NCI-H2029 treated with DMSO at 0.1 percent for 48 hours (cell line): ENCODE measurements at regions not wholly inside any gene's neighbourhood (a gene's known extent, or its start where the extent isn't known, plus 50 kb on each side); places are given as distances from the start of the nearest gene placed in this dataset.
"Not testable (repeated sequence)": the region's sequence is repeated elsewhere in the genome, so short reads cannot be mapped to it uniquely, and the experiment has no call there.

Source experiments
- DNase-seq: peaks from one replicate; lab custom pipeline; 2025; lab: John Stamatoyannopoulos, UW

GRCh38 chr15:93820566-93820965 lies 410.8 kb upstream of the MCTP2 start:
- no peak for DNase-seq

GRCh38 chr15:93819826-93820225 lies 411.5 kb upstream of the MCTP2 start:
- no peak for DNase-seq

- DNase-seq = no peak
These were observed 414.5 kb upstream of the MCTP2 start for GRCh38 chr15:93816815-93817214.

GRCh38 chr15:93811305-93811704 lies 420.1 kb upstream of the MCTP2 start:
- DNase-seq = no peak

- DNase-seq = no peak
These were observed 421.8 kb upstream of the MCTP2 start for GRCh38 chr15:93809516-93809915.

- DNase-seq = no peak
These were observed 427.8 kb upstream of the MCTP2 start for GRCh38 chr15:93803421-93804152.

- no peak for DNase-seq
These were observed 430.2 kb upstream of the MCTP2 start for GRCh38 chr15:93801206-93801605.

GRCh38 chr15:93800805-93801204 lies 430.6 kb upstream of the MCTP2 start:
- no peak for DNase-seq

GRCh38 chr15:93789441-93789840 lies 441.9 kb upstream of the MCTP2 start:
- no peak for DNase-seq

GRCh38 chr15:93780073-93780472 lies 451.3 kb upstream of the MCTP2 start:
- DNase-seq = no peak

GRCh38 chr15:93779341-93779740 lies 452.0 kb upstream of the MCTP2 start:
- no peak for DNase-seq

- DNase-seq = no peak
These were observed 459.9 kb upstream of the MCTP2 start for GRCh38 chr15:93771196-93772030.

GRCh38 chr15:93770788-93771187 lies 460.6 kb upstream of the MCTP2 start:
- DNase-seq = no peak

GRCh38 chr15:93762036-93762435 lies 469.3 kb upstream of the MCTP2 start:
- no peak for DNase-seq

GRCh38 chr15:93759629-93760028 lies 471.7 kb upstream of the MCTP2 start:
- no peak for DNase-seq

- no peak for DNase-seq
These were observed 472.5 kb upstream of the MCTP2 start for GRCh38 chr15:93758824-93759223.

GRCh38 chr15:93748710-93749109 lies 482.7 kb upstream of the MCTP2 start:
- no peak for DNase-seq

GRCh38 chr15:93734976-93735375 lies 496.4 kb upstream of the MCTP2 start:
- not testable (repeated sequence) for DNase-seq

- no peak for DNase-seq
These were observed 500.6 kb upstream of the MCTP2 start for GRCh38 chr15:93730724-93731123.

GRCh38 chr15:93722165-93722564 lies 509.2 kb upstream of the MCTP2 start:
- DNase-seq = no peak

- no peak for DNase-seq
These were observed 510.8 kb upstream of the MCTP2 start for GRCh38 chr15:93720607-93721006.

GRCh38 chr15:93719921-93720351 lies 511.4 kb upstream of the MCTP2 start:
- DNase-seq = no peak

GRCh38 chr15:93716615-93717231 lies 514.6 kb upstream of the MCTP2 start:
- DNase-seq = no peak
